Sigmoid colon (tissue), 6 donors: ENCODE measurements at regions not wholly inside any gene's neighbourhood (a gene's known extent, or its start where the extent isn't known, plus 50 kb on each side); places are given as distances from the start of the nearest gene placed in this dataset.

ENCODE experiments used
- DNase-seq: peaks from one replicate; pipeline ENCODE4 v3.0.0-alpha.2; 2019
- H3K27ac ChIP-seq, 4 donors: fragments of 200-600 bp; sonication (generic); one replicate each; pipeline ENCODE4 v1.5.1; 2016 to 2019; ENCODE audit warnings: mild to moderate bottlenecking in 1 of 4
- H3K27me3 ChIP-seq, 3 donors: fragments of 200-600 bp; sonication (generic); one replicate each; pipeline ENCODE4 v1.5.1; 2019; ENCODE audit warnings: mild to moderate bottlenecking in 1 of 3
- H3K36me3 ChIP-seq, 4 donors: fragments of 200-600 bp; sonication (generic); one replicate each; pipeline ENCODE4 v1.5.1; 2016 to 2019
- H3K4me1 ChIP-seq, 4 donors: fragments of 200-600 bp; sonication (generic); one replicate each; pipeline ENCODE4 v1.5.1; 2017 to 2019
- H3K4me3 ChIP-seq, 4 donors: fragments of 200-600 bp; sonication (generic); one replicate each; pipeline ENCODE4 v1.5.1; 2017 to 2019; ENCODE audit warnings: mild to moderate bottlenecking in 2 of 4, moderate library complexity in 1 of 4
- H3K9me3 ChIP-seq, 4 donors: fragments of 200-600 bp in 3 of 4; sonication (generic) in 3 of 4; one replicate each; pipeline versions ENCODE4 v1.5.1 to v1.6.1; 2013 to 2019
- EP300 ChIP-seq, 4 donors: sonication (generic); formaldehyde crosslinking; IDR thresholded peaks; one replicate each; pipeline ENCODE4 v1.6.1; 2017; ENCODE audit warnings: antibody characterized with exemption in 4 of 4
- POLR2A ChIP-seq, 2 donors: fragments of 450-650 bp; IDR thresholded peaks; one replicate each; pipeline ENCODE4 v1.6.1; 2016; ENCODE audit warnings: antibody characterized with exemption in 2 of 2, mild to moderate bottlenecking in 2 of 2, moderate library complexity in 2 of 2
- POLR2AphosphoS5 ChIP-seq, 4 donors: sonication (generic); formaldehyde crosslinking; IDR thresholded peaks; one replicate each; pipeline ENCODE4 v1.6.1; 2017; ENCODE audit warnings: antibody characterized with exemption in 4 of 4
- WGBS, 2 donors: extraction: QIAGEN DNeasy Blood & Tissue Kit; methylation state at CpG; one replicate each; pipeline ENCODE4 v1.1.7; 2013; 5-methylcytosine and 5-hydroxymethylcytosine counted together
- intact Hi-C: fragments of 100-400 bp; cut with DNase I; formaldehyde crosslinking; loops from one replicate; pipeline ENCODE4 v1.15.1; 2023
- TF ChIP-seq, protein P1 (sequence below), 4 experiments: fragments of 450-650 bp in 3 of 4; fragments of 200-600 bp in 1 of 4; IDR thresholded peaks; one replicate each; pipeline ENCODE4 v1.5.1; 2016 to 2019; ENCODE audit warnings: antibody characterized with exemption in 4 of 4, mild to moderate bottlenecking in 3 of 4, moderate library complexity in 2 of 4
- donor health status: healthy with polysubstance abuse.
- donor health status: healthy.

DNA sequence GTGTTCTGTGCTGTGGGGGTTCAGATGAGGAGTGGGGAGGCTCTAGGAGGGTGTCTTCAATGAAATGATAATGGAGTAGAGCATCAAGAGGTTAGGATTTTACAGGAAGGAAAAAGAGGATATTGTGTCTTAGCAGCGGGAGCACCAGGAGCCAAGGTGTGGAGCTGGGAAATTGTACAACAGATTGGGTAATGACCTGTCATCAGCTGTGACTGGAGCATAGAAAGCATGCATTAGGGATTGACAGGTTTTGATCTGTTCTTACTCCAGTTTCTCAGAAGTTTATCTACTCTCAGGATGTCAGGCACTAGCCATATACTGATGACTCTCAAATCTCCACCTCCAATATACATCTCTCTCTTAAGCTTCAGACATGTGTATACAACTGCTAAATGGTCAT is 196.9 kb downstream of the ARHGAP12 start:
- H3K27me3 ChIP-seq = no peaks in the 10 kb centered on the region
- no peaks in the 10 kb centered on the region for H3K9me3 ChIP-seq
- H3K27ac ChIP-seq = no peak overlapping the region
- intact Hi-C loops = no loop called here
- WGBS, 2 donors = 82 to 90% methylated on average over 1 of the region's 1 CpG
- TF ChIP-seq, protein P1, sequence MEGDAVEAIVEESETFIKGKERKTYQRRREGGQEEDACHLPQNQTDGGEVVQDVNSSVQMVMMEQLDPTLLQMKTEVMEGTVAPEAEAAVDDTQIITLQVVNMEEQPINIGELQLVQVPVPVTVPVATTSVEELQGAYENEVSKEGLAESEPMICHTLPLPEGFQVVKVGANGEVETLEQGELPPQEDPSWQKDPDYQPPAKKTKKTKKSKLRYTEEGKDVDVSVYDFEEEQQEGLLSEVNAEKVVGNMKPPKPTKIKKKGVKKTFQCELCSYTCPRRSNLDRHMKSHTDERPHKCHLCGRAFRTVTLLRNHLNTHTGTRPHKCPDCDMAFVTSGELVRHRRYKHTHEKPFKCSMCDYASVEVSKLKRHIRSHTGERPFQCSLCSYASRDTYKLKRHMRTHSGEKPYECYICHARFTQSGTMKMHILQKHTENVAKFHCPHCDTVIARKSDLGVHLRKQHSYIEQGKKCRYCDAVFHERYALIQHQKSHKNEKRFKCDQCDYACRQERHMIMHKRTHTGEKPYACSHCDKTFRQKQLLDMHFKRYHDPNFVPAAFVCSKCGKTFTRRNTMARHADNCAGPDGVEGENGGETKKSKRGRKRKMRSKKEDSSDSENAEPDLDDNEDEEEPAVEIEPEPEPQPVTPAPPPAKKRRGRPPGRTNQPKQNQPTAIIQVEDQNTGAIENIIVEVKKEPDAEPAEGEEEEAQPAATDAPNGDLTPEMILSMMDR (IDR thresholded peaks at IDR 0.05) = no peak
- no peak for TF ChIP-seq EP300 (IDR thresholded peaks at IDR 0.05)
- TF ChIP-seq POLR2AphosphoS5 (IDR thresholded peaks at IDR 0.05) = no peak
- no peak for TF ChIP-seq POLR2A (IDR thresholded peaks at IDR 0.05)
- no peak for DNase-seq
- no peaks in the 10 kb centered on the region for H3K36me3 ChIP-seq
- no peak overlapping the region for H3K4me3 ChIP-seq
- no peaks in the 10 kb centered on the region for H3K4me1 ChIP-seq

DNA sequence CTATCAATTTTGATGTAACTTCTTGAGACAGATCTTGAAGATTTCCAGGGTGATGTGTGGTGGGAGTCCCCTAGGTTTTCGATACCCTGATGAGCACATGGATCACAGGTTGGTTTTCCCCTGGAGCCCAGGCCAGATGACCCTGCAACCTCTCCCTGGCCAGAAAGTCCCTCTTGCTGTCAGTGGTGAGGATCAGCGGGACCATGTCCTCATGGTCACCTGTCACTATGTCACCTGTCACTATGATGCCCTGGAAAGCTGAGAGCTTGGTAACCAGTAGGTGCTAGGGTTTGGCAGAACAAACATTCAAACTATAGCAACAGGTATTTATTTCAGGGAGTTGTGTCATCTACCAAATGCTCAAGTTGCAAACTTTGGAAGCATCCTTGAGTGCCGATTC is 197.9 kb downstream of the ARHGAP12 start:
- H3K4me3 ChIP-seq = no peak overlapping the region
- TF ChIP-seq, protein P1 (IDR thresholded peaks at IDR 0.05) = no peak
- TF ChIP-seq POLR2A (IDR thresholded peaks at IDR 0.05) (no peak), POLR2AphosphoS5 (IDR thresholded peaks at IDR 0.05) (no peak)
- intact Hi-C loops = no loop called here
- H3K36me3 ChIP-seq = no peaks in the 10 kb centered on the region
- 90 to 91% methylated on average over 3 of the region's 3 CpGs for WGBS, 2 donors
- no peak overlapping the region for H3K27ac ChIP-seq
- no peak for DNase-seq
- H3K4me1 ChIP-seq = no peaks in the 10 kb centered on the region
- H3K27me3 ChIP-seq = no peaks in the 10 kb centered on the region
- no peaks in the 10 kb centered on the region for H3K9me3 ChIP-seq

DNA sequence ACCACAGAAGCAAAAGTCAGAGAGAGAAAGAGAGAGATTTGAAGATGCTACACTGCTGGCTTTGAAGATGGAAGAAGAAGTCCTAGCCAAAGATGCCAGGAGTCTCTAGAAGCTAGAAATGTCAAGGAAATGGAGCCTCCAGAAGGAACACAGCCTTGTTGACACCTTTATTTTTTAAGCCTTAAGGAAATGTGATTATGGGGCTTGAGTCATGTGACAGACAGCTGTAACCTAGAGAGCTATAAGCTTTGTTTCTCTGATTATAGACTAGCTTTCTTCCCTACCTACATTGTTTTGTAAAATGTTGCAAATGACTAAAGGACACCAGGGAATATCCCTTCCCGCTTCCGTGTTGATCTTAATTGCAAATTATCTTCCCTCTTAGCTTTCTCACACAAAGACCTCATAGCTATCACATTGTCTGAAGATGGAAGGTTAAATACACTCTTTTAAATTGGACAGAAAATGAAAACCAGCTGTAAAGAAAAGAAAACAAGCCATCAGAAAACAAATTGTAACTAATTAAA is 199.9 kb downstream of the ARHGAP12 start:
- no peaks in the 10 kb centered on the region for H3K9me3 ChIP-seq
- no peaks in the 10 kb centered on the region for H3K4me1 ChIP-seq
- WGBS, 2 donors = 77 to 83% methylated on average over 2 of the region's 2 CpGs
- TF ChIP-seq, protein P1 (IDR thresholded peaks at IDR 0.05) = no peak
- TF ChIP-seq EP300 (IDR thresholded peaks at IDR 0.05) (no peak), POLR2AphosphoS5 (IDR thresholded peaks at IDR 0.05) (no peak), POLR2A (IDR thresholded peaks at IDR 0.05) (no peak)
- H3K4me3 ChIP-seq = no peak overlapping the region
- no peaks in the 10 kb centered on the region for H3K27me3 ChIP-seq
- intact Hi-C loops = no loop called here
- no peaks in the 10 kb centered on the region for H3K36me3 ChIP-seq
- H3K27ac ChIP-seq = no peak overlapping the region
- no peak for DNase-seq

DNA sequence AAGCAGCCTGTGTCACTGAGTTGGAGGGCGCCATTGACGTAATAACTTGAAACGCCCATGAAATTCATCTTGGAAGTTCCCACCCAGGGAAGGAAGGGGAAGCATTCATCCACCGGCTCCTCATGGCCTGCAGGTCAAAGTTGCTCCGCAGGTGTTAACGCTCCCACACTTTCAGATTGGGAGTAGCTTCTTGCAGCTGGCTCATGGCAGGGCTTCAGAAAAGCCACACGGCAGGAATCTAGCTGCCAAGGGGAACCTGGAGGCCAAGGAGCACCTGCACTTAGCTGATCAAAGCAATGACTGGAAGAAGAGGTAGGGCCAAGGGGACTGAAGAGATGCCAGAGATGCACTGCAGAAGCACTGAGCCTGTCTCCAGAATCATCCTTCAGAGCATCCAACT is 203.2 kb downstream of the ARHGAP12 start:
- TF ChIP-seq EP300 (IDR thresholded peaks at IDR 0.05) (no peak), POLR2AphosphoS5 (IDR thresholded peaks at IDR 0.05) (no peak), POLR2A (IDR thresholded peaks at IDR 0.05) (no peak)
- TF ChIP-seq, protein P1 (IDR thresholded peaks at IDR 0.05) = no peak
- WGBS, 2 donors = 92 to 95% methylated on average over 7 of the region's 7 CpGs
- Histone ChIP-seq H3K9me3 (no peaks in the 10 kb centered on the region), H3K27me3 (no peaks in the 10 kb centered on the region), H3K4me3 (no peak overlapping the region), H3K4me1 (peaks cover 0 to 7% (median 0%) of the 10 kb centered on the region in 4 donors), H3K36me3 (no peaks in the 10 kb centered on the region), H3K27ac (no peak overlapping the region)
- intact Hi-C loops = no loop called here
- DNase-seq = no peak

DNA sequence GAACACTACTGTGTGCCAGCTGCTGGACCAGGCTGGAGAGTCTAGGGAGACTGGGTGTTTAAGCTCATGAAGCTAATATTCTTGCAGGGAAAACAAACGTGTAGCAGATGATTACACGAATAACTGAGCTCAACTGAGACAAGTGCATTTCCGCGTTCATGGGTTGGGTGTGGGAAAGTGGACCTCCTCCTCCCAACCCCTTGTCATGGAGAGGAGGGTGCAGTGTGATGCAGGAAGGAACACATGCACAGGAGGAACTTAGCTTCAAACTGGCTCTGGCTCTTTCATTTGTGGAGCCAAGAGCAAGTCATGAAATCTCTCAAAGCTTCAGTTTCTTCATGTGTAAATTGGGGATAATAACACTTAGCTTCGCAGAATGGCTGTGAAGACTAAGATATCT is 204.3 kb downstream of the ARHGAP12 start:
- TF ChIP-seq, protein P1 (IDR thresholded peaks at IDR 0.05) = no peak
- TF ChIP-seq POLR2A (IDR thresholded peaks at IDR 0.05) = no peak
- TF ChIP-seq POLR2AphosphoS5 (IDR thresholded peaks at IDR 0.05) = no peak
- no peak for TF ChIP-seq EP300 (IDR thresholded peaks at IDR 0.05)
- no peaks in the 10 kb centered on the region for H3K27me3 ChIP-seq
- WGBS, 2 donors = 82 to 91% methylated on average over 5 of the region's 5 CpGs
- H3K4me3 ChIP-seq = no peak overlapping the region
- no peak overlapping the region for H3K27ac ChIP-seq
- H3K36me3 ChIP-seq = no peaks in the 10 kb centered on the region
- no peaks in the 10 kb centered on the region for H3K9me3 ChIP-seq
- DNase-seq = no peak
- H3K4me1 ChIP-seq = peaks cover 0 to 7% (median 0%) of the 10 kb centered on the region in 4 donors
- intact Hi-C loops = no loop called here
